DND-41 (cell line): ENCODE measurements at regions not wholly inside any gene's neighbourhood (a gene's known extent, or its start where the extent isn't known, plus 50 kb on each side); places are given as distances from the start of the nearest gene placed in this dataset.

Experiments used
- CTCF ChIP-seq: IDR thresholded peaks from 2 replicates; pipeline ENCODE4 v1.5.1; 2012; ENCODE audit warnings: borderline replicate concordance, low read length, moderate library complexity, mild to moderate bottlenecking; ENCODE audit not compliant: poor library complexity, severe bottlenecking; ENCODE audit errors: extremely low read depth
- EZH2 ChIP-seq: IDR thresholded peaks from 3 replicates; pipeline ENCODE4 v1.6.1; 2012; ENCODE audit warnings: borderline replicate concordance, low read depth, mild to moderate bottlenecking, moderate library complexity, low read length, inconsistent platforms; ENCODE audit not compliant: severe bottlenecking

DNA sequence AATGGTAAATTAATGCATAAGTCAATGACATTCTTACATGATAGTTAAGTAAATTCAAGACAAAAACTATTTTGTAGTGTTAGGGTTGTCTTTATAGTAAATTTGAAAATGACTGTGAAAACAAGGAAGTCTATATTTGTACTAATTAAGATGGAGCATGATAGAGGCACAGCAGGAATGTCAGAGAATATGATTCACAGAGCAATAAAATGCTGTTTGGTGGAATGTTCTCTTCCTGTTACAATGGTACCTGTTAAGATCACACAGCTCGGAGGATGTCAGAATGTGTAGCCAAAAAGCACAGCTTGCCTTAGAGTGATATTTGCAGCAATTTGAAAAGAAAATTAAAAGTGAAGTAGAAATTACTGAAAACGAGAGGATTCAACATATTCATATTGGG is 2339.7 kb upstream of the RAG2 start:
- TF ChIP-seq CTCF (no peak), EZH2 (no peak)
